SK-N-SH treated with all-trans-retinoic acid at 6 μM for 48 hours (cell line): ENCODE measurements at regions not wholly inside any gene's neighbourhood (a gene's known extent, or its start where the extent isn't known, plus 50 kb on each side); places are given as distances from the start of the nearest gene placed in this dataset.

Source experiments
- TCF4 ChIP-seq: fragments of 250-450 bp; sonication (Bioruptor Pico); IDR thresholded peaks from 2 replicates; pipeline ENCODE4 v1.8.0; 2021; ENCODE audit warnings: mild to moderate bottlenecking, moderate library complexity, borderline replicate concordance
- ZFP3 ChIP-seq: fragments of 250-450 bp; sonication (Bioruptor Pico); IDR thresholded peaks from 2 replicates; pipeline ENCODE4 v1.5.0; 2020; ENCODE audit warnings: mild to moderate bottlenecking, moderate library complexity
- TF ChIP-seq, protein P1 (sequence below): fragments of 250-450 bp; sonication (Bioruptor Pico); IDR thresholded peaks from 2 replicates; pipeline ENCODE4 v1.5.0; 2020; ENCODE audit warnings: mild to moderate bottlenecking, moderate library complexity

DNA sequence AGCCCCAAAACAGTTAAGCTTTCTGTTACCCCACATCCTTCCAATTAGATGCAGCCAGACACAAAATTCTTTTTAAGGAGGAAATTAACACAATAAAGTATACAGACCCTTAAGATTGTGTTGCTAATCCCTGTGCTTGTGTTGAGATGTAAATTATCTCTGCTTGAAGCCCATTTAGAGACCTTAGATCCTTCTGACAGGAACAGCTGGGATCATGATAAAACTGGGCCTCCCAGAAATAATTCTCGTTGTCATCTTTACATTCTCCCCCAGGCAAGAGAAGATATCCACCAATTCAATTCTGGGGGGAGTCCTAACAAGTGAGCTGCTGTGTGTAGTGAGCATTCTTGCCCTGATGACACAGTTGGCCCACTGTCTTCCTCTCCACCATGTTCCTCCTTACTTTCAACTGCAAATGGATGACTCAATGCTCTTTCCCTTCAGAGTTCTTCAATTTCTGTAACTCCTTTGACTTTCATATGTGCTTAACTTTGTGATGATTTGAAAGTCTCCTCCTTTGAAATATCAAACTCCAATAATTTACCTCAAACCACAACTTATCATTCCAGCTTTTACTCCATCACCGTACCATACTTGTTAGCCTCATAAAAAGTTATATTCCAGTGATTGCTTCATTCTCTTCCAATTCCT, 186.6 kb downstream of the RAP2B start:
- TF ChIP-seq, protein P1, sequence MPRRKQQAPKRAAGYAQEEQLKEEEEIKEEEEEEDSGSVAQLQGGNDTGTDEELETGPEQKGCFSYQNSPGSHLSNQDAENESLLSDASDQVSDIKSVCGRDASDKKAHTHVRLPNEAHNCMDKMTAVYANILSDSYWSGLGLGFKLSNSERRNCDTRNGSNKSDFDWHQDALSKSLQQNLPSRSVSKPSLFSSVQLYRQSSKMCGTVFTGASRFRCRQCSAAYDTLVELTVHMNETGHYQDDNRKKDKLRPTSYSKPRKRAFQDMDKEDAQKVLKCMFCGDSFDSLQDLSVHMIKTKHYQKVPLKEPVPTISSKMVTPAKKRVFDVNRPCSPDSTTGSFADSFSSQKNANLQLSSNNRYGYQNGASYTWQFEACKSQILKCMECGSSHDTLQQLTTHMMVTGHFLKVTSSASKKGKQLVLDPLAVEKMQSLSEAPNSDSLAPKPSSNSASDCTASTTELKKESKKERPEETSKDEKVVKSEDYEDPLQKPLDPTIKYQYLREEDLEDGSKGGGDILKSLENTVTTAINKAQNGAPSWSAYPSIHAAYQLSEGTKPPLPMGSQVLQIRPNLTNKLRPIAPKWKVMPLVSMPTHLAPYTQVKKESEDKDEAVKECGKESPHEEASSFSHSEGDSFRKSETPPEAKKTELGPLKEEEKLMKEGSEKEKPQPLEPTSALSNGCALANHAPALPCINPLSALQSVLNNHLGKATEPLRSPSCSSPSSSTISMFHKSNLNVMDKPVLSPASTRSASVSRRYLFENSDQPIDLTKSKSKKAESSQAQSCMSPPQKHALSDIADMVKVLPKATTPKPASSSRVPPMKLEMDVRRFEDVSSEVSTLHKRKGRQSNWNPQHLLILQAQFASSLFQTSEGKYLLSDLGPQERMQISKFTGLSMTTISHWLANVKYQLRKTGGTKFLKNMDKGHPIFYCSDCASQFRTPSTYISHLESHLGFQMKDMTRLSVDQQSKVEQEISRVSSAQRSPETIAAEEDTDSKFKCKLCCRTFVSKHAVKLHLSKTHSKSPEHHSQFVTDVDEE (CRISPR knock-in tag): no peak
- TF ChIP-seq ZFP3 (no peak), TCF4 (no peak)
